ENCODE measurements at regions not wholly inside any gene's neighbourhood (a gene's known extent, or its start where the extent isn't known, plus 50 kb on each side); places are given as distances from the start of the nearest gene placed in this dataset.

DNA sequence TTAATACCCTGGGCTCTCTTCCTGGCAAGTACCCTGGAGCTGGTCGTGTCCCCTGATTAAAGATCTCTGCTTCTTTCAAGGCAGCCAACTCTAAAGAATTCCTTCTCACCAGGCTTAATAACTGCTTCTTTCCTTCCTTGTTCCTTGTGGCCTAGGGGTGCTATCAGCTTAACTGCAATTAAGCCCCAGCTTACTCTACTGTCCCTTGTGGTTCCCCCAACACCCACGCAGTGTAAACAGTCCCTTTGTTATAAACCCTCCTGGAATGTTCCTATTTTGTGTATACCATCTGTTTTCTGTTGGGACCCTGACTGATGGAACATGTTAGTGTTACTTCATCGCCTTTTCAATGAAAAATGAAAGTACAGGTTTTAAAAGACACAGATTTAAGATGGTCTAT lies 126.4 kb upstream of the KIRREL3 start:
- TF ChIP-seq EZH2 (IDR thresholded peaks at IDR 0.05; ENCODE audit: borderline replicate concordance, low read length) (no peak), CTCF (conservative IDR thresholded peaks at IDR 0.05 in 1 of 2, IDR thresholded peaks at IDR 0.05 in 1 of 2; ENCODE audit: extremely low read depth in 1 of 2, insufficient read depth in 1 of 2, low read depth in 1 of 2, low read length in 2 of 2) (no peak)
